ENCODE measurements at regions not wholly inside any gene's neighbourhood (a gene's known extent, or its start where the extent isn't known, plus 50 kb on each side); places are given as distances from the start of the nearest gene placed in this dataset.
A peak's percentile ranks its signal among the peaks of the same experiment; 100 is the strongest.
"Not testable (repeated sequence)": the region's sequence is repeated elsewhere in the genome, so short reads cannot be mapped to it uniquely, and the experiment has no call there.

- Mint-ChIP-seq H3K27me3 (no peaks in the 10 kb centered on the region), H3K9me3 (no peaks in the 10 kb centered on the region), H3K4me1 (no peaks in the 10 kb centered on the region), H3K27ac (no peak overlapping the region), H3K4me3 (no peak overlapping the region), H3K36me3 (no peaks in the 10 kb centered on the region)
- DNase-seq (no peak), ATAC-seq (replicated peaks) (no peak)
These were observed 78.6 kb upstream of the MAGI2 start for GRCh38 chr7:79531905-79532664.

- Mint-ChIP-seq H3K9me3 (no peaks in the 10 kb centered on the region), H3K27ac (no peak overlapping the region), H3K36me3 (no peaks in the 10 kb centered on the region), H3K27me3 (no peaks in the 10 kb centered on the region), H3K4me1 (no peaks in the 10 kb centered on the region), H3K4me3 (no peak overlapping the region)
- no peak for ATAC-seq (replicated peaks)
- DNase-seq = no peak
These were observed 77.6 kb upstream of the MAGI2 start for GRCh38 chr7:79531116-79531515.

- H3K9me3 Mint-ChIP-seq = no peaks in the 10 kb centered on the region
- DNase-seq (no peak), ATAC-seq (replicated peaks) (no peak)
- no peak overlapping the region for H3K4me3 Mint-ChIP-seq
- H3K36me3 Mint-ChIP-seq = no peaks in the 10 kb centered on the region
- no peaks in the 10 kb centered on the region for H3K4me1 Mint-ChIP-seq
- H3K27me3 Mint-ChIP-seq = no peaks in the 10 kb centered on the region
- no peak overlapping the region for H3K27ac Mint-ChIP-seq
These were observed 76.4 kb upstream of the MAGI2 start for GRCh38 chr7:79529881-79530235.

- Mint-ChIP-seq H3K27ac (no peak overlapping the region), H3K27me3 (no peaks in the 10 kb centered on the region), H3K4me1 (no peaks in the 10 kb centered on the region), H3K4me3 (no peak overlapping the region), H3K36me3 (no peaks in the 10 kb centered on the region), H3K9me3 (no peaks in the 10 kb centered on the region)
- ATAC-seq (replicated peaks) (no peak), DNase-seq (no peak)
These were observed 75.9 kb upstream of the MAGI2 start for GRCh38 chr7:79529214-79529880.

- Mint-ChIP-seq H3K27me3 (no peaks in the 10 kb centered on the region), H3K9me3 (no peaks in the 10 kb centered on the region), H3K4me1 (no peaks in the 10 kb centered on the region), H3K27ac (no peak overlapping the region), H3K4me3 (no peak overlapping the region), H3K36me3 (no peaks in the 10 kb centered on the region)
- DNase-seq (no peak), ATAC-seq (replicated peaks) (no peak)
These were observed 75.0 kb upstream of the MAGI2 start for GRCh38 chr7:79528421-79528820.

- no peaks in the 10 kb centered on the region for H3K4me1 Mint-ChIP-seq
- H3K27ac Mint-ChIP-seq = no peak overlapping the region
- ATAC-seq (replicated peaks) = peak in 1 of 2 donors; percentile 14
- no peak for DNase-seq
- peaks cover 0 to 1% of the 10 kb centered on the region in 2 donors for H3K9me3 Mint-ChIP-seq
- no peaks in the 10 kb centered on the region for H3K36me3 Mint-ChIP-seq
- no peak overlapping the region for H3K4me3 Mint-ChIP-seq
- no peaks in the 10 kb centered on the region for H3K27me3 Mint-ChIP-seq
These were observed 70.6 kb upstream of the MAGI2 start for GRCh38 chr7:79524048-79524447.

- DNase-seq = no peak
- H3K27ac Mint-ChIP-seq = no peak overlapping the region
These were observed 70.0 kb upstream of the MAGI2 start for GRCh38 chr7:79523436-79523835.

GRCh38 chr7:79520543-79520942 lies 67.1 kb upstream of the MAGI2 start:
- H3K36me3 Mint-ChIP-seq = no peaks in the 10 kb centered on the region
- H3K27me3 Mint-ChIP-seq = no peaks in the 10 kb centered on the region
- no peak for DNase-seq
- no peak overlapping the region for H3K4me3 Mint-ChIP-seq
- no peak overlapping the region for H3K27ac Mint-ChIP-seq
- H3K9me3 Mint-ChIP-seq = peaks cover 1 to 5% of the 10 kb centered on the region in 2 donors
- no peaks in the 10 kb centered on the region for H3K4me1 Mint-ChIP-seq
- no peak for ATAC-seq (replicated peaks)

More at GRCh38 chr7:79523436-79523835, 70.0 kb upstream of the MAGI2 start:
- Mint-ChIP-seq H3K36me3 (no peaks in the 10 kb centered on the region), H3K27me3 (no peaks in the 10 kb centered on the region), H3K4me3 (no peak overlapping the region), H3K4me1 (no peaks in the 10 kb centered on the region), H3K9me3 (peaks cover 0 to 1% of the 10 kb centered on the region in 2 donors)
- no peak for ATAC-seq (replicated peaks)

GRCh38 chr7:79515358-79515757 lies 61.9 kb upstream of the MAGI2 start:
- no peaks in the 10 kb centered on the region for H3K27me3 Mint-ChIP-seq
- H3K27ac Mint-ChIP-seq = no peak overlapping the region
- H3K9me3 Mint-ChIP-seq = peaks cover 3 to 5% of the 10 kb centered on the region in 2 donors
- H3K4me3 Mint-ChIP-seq = no peak overlapping the region
- H3K4me1 Mint-ChIP-seq = no peaks in the 10 kb centered on the region
- DNase-seq = no peak
- no peaks in the 10 kb centered on the region for H3K36me3 Mint-ChIP-seq
- no peak for ATAC-seq (replicated peaks)

- Mint-ChIP-seq H3K27ac (no peak overlapping the region), H3K27me3 (no peaks in the 10 kb centered on the region), H3K9me3 (peaks cover 3 to 5% of the 10 kb centered on the region in 2 donors), H3K4me3 (no peak overlapping the region), H3K4me1 (no peaks in the 10 kb centered on the region), H3K36me3 (no peaks in the 10 kb centered on the region)
- ATAC-seq (replicated peaks) = no peak
- DNase-seq = no peak
These were observed 59.8 kb upstream of the MAGI2 start for GRCh38 chr7:79513261-79513660.

- DNase-seq (no peak), ATAC-seq (replicated peaks) (no peak)
- H3K27ac Mint-ChIP-seq = no peak overlapping the region
- H3K27me3 Mint-ChIP-seq = no peaks in the 10 kb centered on the region
- H3K4me3 Mint-ChIP-seq = no peak overlapping the region
- H3K36me3 Mint-ChIP-seq = no peaks in the 10 kb centered on the region
- no peaks in the 10 kb centered on the region for H3K4me1 Mint-ChIP-seq
- H3K9me3 Mint-ChIP-seq = peaks cover 3 to 5% of the 10 kb centered on the region in 2 donors
These were observed 58.8 kb upstream of the MAGI2 start for GRCh38 chr7:79512261-79512660.

GRCh38 chr7:79511056-79511455 lies 57.6 kb upstream of the MAGI2 start:
- not testable (repeated sequence) for H3K4me1 Mint-ChIP-seq; H3K27me3 Mint-ChIP-seq; H3K27ac Mint-ChIP-seq; DNase-seq; ATAC-seq (replicated peaks); H3K36me3 Mint-ChIP-seq; H3K4me3 Mint-ChIP-seq; H3K9me3 Mint-ChIP-seq

GRCh38 chr7:79507131-79507530 lies 53.7 kb upstream of the MAGI2 start:
- H3K27me3 Mint-ChIP-seq = no peaks in the 10 kb centered on the region
- no peak for DNase-seq

GRCh38 chr7:79506481-79506880 lies 53.0 kb upstream of the MAGI2 start:
- ATAC-seq (replicated peaks) (no peak), DNase-seq (no peak)
- H3K27ac Mint-ChIP-seq = no peak overlapping the region
- peaks cover 0 to 3% of the 10 kb centered on the region in 2 donors for H3K9me3 Mint-ChIP-seq
- H3K4me1 Mint-ChIP-seq = no peaks in the 10 kb centered on the region
- H3K4me3 Mint-ChIP-seq = no peak overlapping the region
- no peaks in the 10 kb centered on the region for H3K27me3 Mint-ChIP-seq
- H3K36me3 Mint-ChIP-seq = no peaks in the 10 kb centered on the region

More at GRCh38 chr7:79507131-79507530, 53.7 kb upstream of the MAGI2 start:
- H3K27ac Mint-ChIP-seq = no peak overlapping the region
- H3K4me3 Mint-ChIP-seq = no peak overlapping the region
- H3K4me1 Mint-ChIP-seq = no peaks in the 10 kb centered on the region
- no peaks in the 10 kb centered on the region for H3K36me3 Mint-ChIP-seq
- H3K9me3 Mint-ChIP-seq = peaks cover 0 to 3% of the 10 kb centered on the region in 2 donors
- no peak for ATAC-seq (replicated peaks)
